SHP77 treated with DMSO at 0.1 percent for 48 hours (cell line): ENCODE measurements at regions not wholly inside any gene's neighbourhood (a gene's known extent, or its start where the extent isn't known, plus 50 kb on each side); places are given as distances from the start of the nearest gene placed in this dataset.
A peak's percentile ranks its signal among the peaks of the same experiment; 100 is the strongest.
"Not testable (repeated sequence)": the region's sequence is repeated elsewhere in the genome, so short reads cannot be mapped to it uniquely, and the experiment has no call there.

Experiments used
- DNase-seq: peaks from one replicate; lab custom pipeline; 2025; lab: John Stamatoyannopoulos, UW

GRCh38 chr3:26763723-26764122, 141.2 kb downstream of the LRRC3B start:
- no peak for DNase-seq

- no peak for DNase-seq
Observed at GRCh38 chr3:26766031-26766430, 143.5 kb downstream of the LRRC3B start.

- no peak for DNase-seq
Observed at GRCh38 chr3:26768068-26768651, 145.6 kb downstream of the LRRC3B start.

- no peak for DNase-seq
Observed at GRCh38 chr3:26799679-26800317, 177.2 kb downstream of the LRRC3B start.

- DNase-seq: no peak
Observed at GRCh38 chr3:26807272-26807671, 184.7 kb downstream of the LRRC3B start.

GRCh38 chr3:26825454-26825853, 202.9 kb downstream of the LRRC3B start:
- DNase-seq: no peak

GRCh38 chr3:26827169-26827568, 204.6 kb downstream of the LRRC3B start:
- no peak for DNase-seq

- DNase-seq: no peak
Observed at GRCh38 chr3:26838026-26838425, 215.5 kb downstream of the LRRC3B start.

- DNase-seq: no peak
Observed at GRCh38 chr3:26839001-26839400, 216.4 kb downstream of the LRRC3B start.

- DNase-seq: no peak
Observed at GRCh38 chr3:26840272-26840870, 217.8 kb downstream of the LRRC3B start.

- DNase-seq: no peak
Observed at GRCh38 chr3:26845194-26845593, 222.6 kb downstream of the LRRC3B start.

GRCh38 chr3:26847680-26848079, 225.1 kb downstream of the LRRC3B start:
- DNase-seq: no peak

- DNase-seq: no peak
Observed at GRCh38 chr3:26894443-26894842, 271.9 kb downstream of the LRRC3B start.

GRCh38 chr3:26915208-26915607, 292.6 kb downstream of the LRRC3B start:
- no peak for DNase-seq

GRCh38 chr3:26920646-26921478, 298.3 kb downstream of the LRRC3B start:
- DNase-seq: peak; percentile 5

- DNase-seq: no peak
Observed at GRCh38 chr3:26931896-26932295, 309.3 kb downstream of the LRRC3B start.

GRCh38 chr3:26932752-26933151, 310.2 kb downstream of the LRRC3B start:
- no peak for DNase-seq

GRCh38 chr3:26945480-26945879, 322.9 kb downstream of the LRRC3B start:
- not testable (repeated sequence) for DNase-seq

- no peak for DNase-seq
Observed at GRCh38 chr3:26960382-26960781, 337.8 kb downstream of the LRRC3B start.

GRCh38 chr3:26962492-26963360, 340.2 kb downstream of the LRRC3B start:
- DNase-seq: no peak

GRCh38 chr3:26963361-26963743, 340.8 kb downstream of the LRRC3B start:
- no peak for DNase-seq

GRCh38 chr3:26964313-26964712, 341.7 kb downstream of the LRRC3B start:
- no peak for DNase-seq
